Pancreas (tissue), 10 donors: ENCODE measurements at regions not wholly inside any gene's neighbourhood (a gene's known extent, or its start where the extent isn't known, plus 50 kb on each side); places are given as distances from the start of the nearest gene placed in this dataset.
A peak's percentile ranks its signal among the peaks of the same experiment; 100 is the strongest.

Experiments
- ATAC-seq, 4 donors: fragments of 200-7000 bp; cut with Tn5 transposase; one replicate each; pipeline versions ENCODE4 v1.8.0 to v1.9.1; 2020; ENCODE audit warnings: mild to moderate bottlenecking in 4 of 4, moderate library complexity in 4 of 4
- DNase-seq, 6 donors: peaks; one replicate each; pipeline ENCODE4 v3.0.0-alpha.2; 2020
- FAIRE-seq: peaks from 2 replicates; lab custom pipeline; 2012; peaks lifted over from hg19 to GRCh38; lab: Jason Lieb, UNC
- H3K27ac ChIP-seq, 4 donors: fragments of 200-600 bp; sonication (generic); 1 replicate in 3 of 4; 2 replicates in 1 of 4; pipeline versions ENCODE4 v1.5.0 to v1.8.0; 2020
- H3K27me3 ChIP-seq, 4 donors: fragments of 200-600 bp; one replicate each; pipeline ENCODE4 v1.8.0; 2021
- H3K36me3 ChIP-seq, 3 donors: fragments of 200-600 bp; sonication (generic) in 1 of 3; one replicate each; pipeline versions ENCODE4 v1.5.0 to v1.8.0; 2020 to 2021
- H3K4me1 ChIP-seq, 3 donors: fragments of 200-600 bp; one replicate each; pipeline ENCODE4 v1.8.0; 2021
- H3K4me3 ChIP-seq, 4 donors: fragments of 200-600 bp; sonication (generic) in 2 of 4; one replicate each; pipeline versions ENCODE4 v1.5.0 to v1.8.0; 2020 to 2021
- H3K9me3 ChIP-seq, 4 donors: fragments of 200-600 bp; one replicate each; pipeline ENCODE4 v1.8.0; 2021
- WGBS, 2 donors: extraction: QIAGEN DNeasy Blood & Tissue Kit; methylation state at CpG; one replicate each; pipeline ENCODE4 v1.1.7; 2013; 5-methylcytosine and 5-hydroxymethylcytosine counted together
- intact Hi-C, 3 donors: fragments of 100-400 bp; cut with DNase I; formaldehyde crosslinking; loops; one replicate each; pipeline versions ENCODE4 v1.11.1 to v1.14.2; 2022
- TF ChIP-seq, protein P1 (sequence below), 4 donors: fragments of 200-600 bp; sonication (generic) in 3 of 4; IDR thresholded peaks; one replicate each; pipeline versions ENCODE4 v1.5.0 to v1.8.0; 2021; ENCODE audit warnings: antibody characterized with exemption in 4 of 4
- donor health status: healthy with polysubstance abuse.
- donor health status: DM: no; HTN: no; CAD: no; lungs with moderate emphysema.
- donor health status: DM: no; HTN: no; CAD: no.
- donor health status: control.
- donor health status: control.
- donor health status: Bipolar disorder and iron deficiency.
- donor health status: DM: yes; HTN: yes; CAD: no.
- donor health status: DM: no; HTN: no; CAD: no.
- donor health status: DM: no; HTN: no; CAD: no.
- donor health status: DM: yes; HTN: yes; CAD: no.

GRCh38 chr1:88455621-88456256, 228.3 kb upstream of the PKN2 start:
- WGBS, 2 donors = 72 to 74% methylated on average over 9 of the region's 9 CpGs
- H3K36me3 ChIP-seq = no peaks in the 10 kb centered on the region
- no peak for DNase-seq
- TF ChIP-seq, protein P1, sequence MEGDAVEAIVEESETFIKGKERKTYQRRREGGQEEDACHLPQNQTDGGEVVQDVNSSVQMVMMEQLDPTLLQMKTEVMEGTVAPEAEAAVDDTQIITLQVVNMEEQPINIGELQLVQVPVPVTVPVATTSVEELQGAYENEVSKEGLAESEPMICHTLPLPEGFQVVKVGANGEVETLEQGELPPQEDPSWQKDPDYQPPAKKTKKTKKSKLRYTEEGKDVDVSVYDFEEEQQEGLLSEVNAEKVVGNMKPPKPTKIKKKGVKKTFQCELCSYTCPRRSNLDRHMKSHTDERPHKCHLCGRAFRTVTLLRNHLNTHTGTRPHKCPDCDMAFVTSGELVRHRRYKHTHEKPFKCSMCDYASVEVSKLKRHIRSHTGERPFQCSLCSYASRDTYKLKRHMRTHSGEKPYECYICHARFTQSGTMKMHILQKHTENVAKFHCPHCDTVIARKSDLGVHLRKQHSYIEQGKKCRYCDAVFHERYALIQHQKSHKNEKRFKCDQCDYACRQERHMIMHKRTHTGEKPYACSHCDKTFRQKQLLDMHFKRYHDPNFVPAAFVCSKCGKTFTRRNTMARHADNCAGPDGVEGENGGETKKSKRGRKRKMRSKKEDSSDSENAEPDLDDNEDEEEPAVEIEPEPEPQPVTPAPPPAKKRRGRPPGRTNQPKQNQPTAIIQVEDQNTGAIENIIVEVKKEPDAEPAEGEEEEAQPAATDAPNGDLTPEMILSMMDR (IDR thresholded peaks at IDR 0.05) = no peak
- no peak overlapping the region for H3K4me3 ChIP-seq
- H3K4me1 ChIP-seq = no peaks in the 10 kb centered on the region
- no peak for FAIRE-seq
- H3K9me3 ChIP-seq = no peaks in the 10 kb centered on the region
- intact Hi-C loops = no loop called here
- H3K27me3 ChIP-seq = no peaks in the 10 kb centered on the region
- no peak for ATAC-seq
- no peak overlapping the region for H3K27ac ChIP-seq

- Histone ChIP-seq H3K4me1 (no peaks in the 10 kb centered on the region), H3K27me3 (peaks cover 0 to 4% (median 0%) of the 10 kb centered on the region in 4 donors), H3K4me3 (no peak overlapping the region), H3K36me3 (no peaks in the 10 kb centered on the region), H3K9me3 (no peaks in the 10 kb centered on the region), H3K27ac (no peak overlapping the region)
- DNase-seq = no peak
- intact Hi-C loops = no loop called here
- WGBS, 2 donors = 85 to 93% methylated on average over 5 of the region's 5 CpGs
- no peak for FAIRE-seq
- TF ChIP-seq, protein P1 (IDR thresholded peaks at IDR 0.05) = no peak
- ATAC-seq = no peak
Measured at GRCh38 chr1:88457197-88457596, 226.9 kb upstream of the PKN2 start.

- TF ChIP-seq, protein P1 (IDR thresholded peaks at IDR 0.05) = no peak
- intact Hi-C loops = no loop called here
- no peak overlapping the region for H3K27ac ChIP-seq
- no peaks in the 10 kb centered on the region for H3K36me3 ChIP-seq
- FAIRE-seq (no peak), DNase-seq (no peak), ATAC-seq (no peak)
- H3K4me3 ChIP-seq = no peak overlapping the region
- 56 to 77% methylated on average over 2 of the region's 2 CpGs for WGBS, 2 donors
- H3K27me3 ChIP-seq = peaks cover 0 to 5% (median 2%) of the 10 kb centered on the region in 4 donors
- H3K4me1 ChIP-seq = no peaks in the 10 kb centered on the region
- H3K9me3 ChIP-seq = no peaks in the 10 kb centered on the region
Measured at GRCh38 chr1:88461007-88461406, 223.1 kb upstream of the PKN2 start.

- Histone ChIP-seq H3K27me3 (peaks cover 0 to 5% (median 2%) of the 10 kb centered on the region in 4 donors), H3K27ac (no peak overlapping the region), H3K4me3 (peak overlapping the region in 2 of 4 donors; percentile 22 to 30), H3K36me3 (no peaks in the 10 kb centered on the region), H3K9me3 (no peaks in the 10 kb centered on the region), H3K4me1 (no peaks in the 10 kb centered on the region)
- DNase-seq (no peak), ATAC-seq (no peak), FAIRE-seq (no peak)
- TF ChIP-seq, protein P1 (IDR thresholded peaks at IDR 0.05) = no peak
- 33 to 36% methylated on average over 6 of the region's 6 CpGs for WGBS, 2 donors
- intact Hi-C loops = no loop called here
Measured at GRCh38 chr1:88462096-88462487, 222.0 kb upstream of the PKN2 start.
